Activated T-helper 9 cell treated with anti-CD3 and anti-CD28 coated beads, Interleukin-2, amount 50 U/mL, for 16 hours (primary cell): ENCODE measurements at regions not wholly inside any gene's neighbourhood (a gene's known extent, or its start where the extent isn't known, plus 50 kb on each side); places are given as distances from the start of the nearest gene placed in this dataset.
"Not testable (repeated sequence)": the region's sequence is repeated elsewhere in the genome, so short reads cannot be mapped to it uniquely, and the experiment has no call there.

Source experiments
- DNase-seq: peaks from one replicate; pipeline ENCODE4 v3.0.0-alpha.2; 2020; ENCODE audit warnings: low read depth

GRCh38 chr14:101080922-101081593 is 177.5 kb upstream of the RTL1 start:
- no peak for DNase-seq

GRCh38 chr14:101082036-101082435 is 178.5 kb upstream of the RTL1 start:
- DNase-seq = no peak

GRCh38 chr14:101082436-101083384 is 179.2 kb upstream of the RTL1 start:
- DNase-seq = no peak

GRCh38 chr14:101083564-101084435 is 180.3 kb upstream of the RTL1 start:
- no peak for DNase-seq

GRCh38 chr14:101084436-101084826 is 180.9 kb upstream of the RTL1 start:
- DNase-seq = no peak

GRCh38 chr14:101086926-101087325 is 183.4 kb upstream of the RTL1 start:
- no peak for DNase-seq

- DNase-seq = no peak
Measured at GRCh38 chr14:101087614-101088394, 184.3 kb upstream of the RTL1 start.

GRCh38 chr14:101088395-101088667 is 184.8 kb upstream of the RTL1 start:
- DNase-seq = no peak

- DNase-seq = no peak
Measured at GRCh38 chr14:101088714-101089113, 185.2 kb upstream of the RTL1 start.

GRCh38 chr14:101090478-101090877 is 187.0 kb upstream of the RTL1 start:
- not testable (repeated sequence) for DNase-seq

- no peak for DNase-seq
Measured at GRCh38 chr14:101090976-101091375, 187.5 kb upstream of the RTL1 start.

GRCh38 chr14:101094916-101095315 is 191.4 kb upstream of the RTL1 start:
- DNase-seq = not testable (repeated sequence)

GRCh38 chr14:101096551-101096950 is 193.0 kb upstream of the RTL1 start:
- DNase-seq = no peak

- DNase-seq = no peak
Measured at GRCh38 chr14:101097109-101097793, 193.7 kb upstream of the RTL1 start.

GRCh38 chr14:101098177-101098576 is 194.7 kb upstream of the RTL1 start:
- no peak for DNase-seq

- no peak for DNase-seq
Measured at GRCh38 chr14:101098641-101099040, 195.1 kb upstream of the RTL1 start.

GRCh38 chr14:101101456-101102056 is 198.0 kb upstream of the RTL1 start:
- no peak for DNase-seq

- no peak for DNase-seq
Measured at GRCh38 chr14:101102875-101103274, 199.4 kb upstream of the RTL1 start.

GRCh38 chr14:101103321-101103901 is 199.9 kb upstream of the RTL1 start:
- DNase-seq = no peak

GRCh38 chr14:101104485-101104884 is 201.0 kb upstream of the RTL1 start:
- DNase-seq = no peak
